HL-60 (cell line): ENCODE measurements at regions not wholly inside any gene's neighbourhood (a gene's known extent, or its start where the extent isn't known, plus 50 kb on each side); places are given as distances from the start of the nearest gene placed in this dataset.

Experiments
- DNase-seq, 2 experiments: peaks; one replicate each; pipeline ENCODE4 v3.0.0-alpha.2; 2010 to 2020; ENCODE audit warnings: low read depth in 1 of 2, low spot score in 1 of 2
- H3K27ac ChIP-seq: fragments of 250-450 bp; sonication (Bioruptor Pico); replicated peaks from 2 replicates; pipeline ENCODE4 v1.5.1; 2020; ENCODE audit warnings: mild to moderate bottlenecking, moderate library complexity
- H3K27me3 ChIP-seq: fragments of 250-450 bp; sonication (Bioruptor Pico); 2 replicates; pipeline ENCODE4 v1.5.1; 2021; ENCODE audit warnings: mild to moderate bottlenecking, moderate library complexity; ENCODE audit not compliant: insufficient read depth, poor library complexity, severe bottlenecking
- H3K4me3 ChIP-seq: replicated peaks from 2 replicates; pipeline ENCODE4 v1.5.1; 2011; ENCODE audit warnings: mild to moderate bottlenecking, control low read depth, low read length; ENCODE audit not compliant: insufficient read depth
- GABPA ChIP-seq: IDR thresholded peaks from 2 replicates; pipeline ENCODE4 v1.6.1; 2012; ENCODE audit warnings: low read depth
- POLR2AphosphoS5 ChIP-seq: IDR thresholded peaks from 2 replicates; pipeline ENCODE4 v1.6.1; 2012; ENCODE audit warnings: low read depth
- SPI1 ChIP-seq: IDR thresholded peaks from 2 replicates; pipeline ENCODE4 v1.6.1; 2012; ENCODE audit warnings: low read depth, mild to moderate bottlenecking, borderline replicate concordance
- TF ChIP-seq, protein P1 (sequence below): IDR thresholded peaks from one replicate; pipeline ENCODE4 v1.5.1; 2011; ENCODE audit warnings: low read length, control low read depth, inconsistent platforms; ENCODE audit not compliant: insufficient read depth
- TF ChIP-seq, protein P2 (sequence below): IDR thresholded peaks from 2 replicates; pipeline ENCODE4 v1.6.1; 2012; ENCODE audit warnings: low read depth; ENCODE audit not compliant: insufficient replicate concordance

DNA sequence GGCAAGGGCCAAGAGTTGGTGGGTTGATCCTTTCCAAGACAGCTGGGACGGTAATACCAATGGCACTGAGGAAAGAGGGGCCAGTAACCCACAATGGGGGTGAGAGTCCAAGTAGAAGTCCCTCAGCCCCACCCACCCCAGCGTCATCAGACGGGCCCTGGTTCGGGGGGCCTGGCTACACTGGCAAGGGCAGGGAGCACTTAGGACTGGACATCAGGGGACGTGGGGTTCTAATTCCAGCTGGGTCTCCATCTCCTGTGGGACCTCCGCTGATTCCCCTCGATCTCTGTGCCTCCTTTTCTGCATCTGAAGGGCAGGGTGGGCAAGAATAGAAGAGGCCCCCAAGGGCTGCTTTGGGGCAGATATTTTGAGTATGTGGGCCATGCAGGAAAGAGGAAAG is 53.5 kb upstream of the FCN1 start:
- no peak overlapping the region for H3K4me3 ChIP-seq
- TF ChIP-seq, protein P1, sequence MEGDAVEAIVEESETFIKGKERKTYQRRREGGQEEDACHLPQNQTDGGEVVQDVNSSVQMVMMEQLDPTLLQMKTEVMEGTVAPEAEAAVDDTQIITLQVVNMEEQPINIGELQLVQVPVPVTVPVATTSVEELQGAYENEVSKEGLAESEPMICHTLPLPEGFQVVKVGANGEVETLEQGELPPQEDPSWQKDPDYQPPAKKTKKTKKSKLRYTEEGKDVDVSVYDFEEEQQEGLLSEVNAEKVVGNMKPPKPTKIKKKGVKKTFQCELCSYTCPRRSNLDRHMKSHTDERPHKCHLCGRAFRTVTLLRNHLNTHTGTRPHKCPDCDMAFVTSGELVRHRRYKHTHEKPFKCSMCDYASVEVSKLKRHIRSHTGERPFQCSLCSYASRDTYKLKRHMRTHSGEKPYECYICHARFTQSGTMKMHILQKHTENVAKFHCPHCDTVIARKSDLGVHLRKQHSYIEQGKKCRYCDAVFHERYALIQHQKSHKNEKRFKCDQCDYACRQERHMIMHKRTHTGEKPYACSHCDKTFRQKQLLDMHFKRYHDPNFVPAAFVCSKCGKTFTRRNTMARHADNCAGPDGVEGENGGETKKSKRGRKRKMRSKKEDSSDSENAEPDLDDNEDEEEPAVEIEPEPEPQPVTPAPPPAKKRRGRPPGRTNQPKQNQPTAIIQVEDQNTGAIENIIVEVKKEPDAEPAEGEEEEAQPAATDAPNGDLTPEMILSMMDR = no peak
- TF ChIP-seq POLR2AphosphoS5 = no peak
- TF ChIP-seq SPI1 = no peak
- TF ChIP-seq GABPA = no peak
- TF ChIP-seq, protein P2, sequence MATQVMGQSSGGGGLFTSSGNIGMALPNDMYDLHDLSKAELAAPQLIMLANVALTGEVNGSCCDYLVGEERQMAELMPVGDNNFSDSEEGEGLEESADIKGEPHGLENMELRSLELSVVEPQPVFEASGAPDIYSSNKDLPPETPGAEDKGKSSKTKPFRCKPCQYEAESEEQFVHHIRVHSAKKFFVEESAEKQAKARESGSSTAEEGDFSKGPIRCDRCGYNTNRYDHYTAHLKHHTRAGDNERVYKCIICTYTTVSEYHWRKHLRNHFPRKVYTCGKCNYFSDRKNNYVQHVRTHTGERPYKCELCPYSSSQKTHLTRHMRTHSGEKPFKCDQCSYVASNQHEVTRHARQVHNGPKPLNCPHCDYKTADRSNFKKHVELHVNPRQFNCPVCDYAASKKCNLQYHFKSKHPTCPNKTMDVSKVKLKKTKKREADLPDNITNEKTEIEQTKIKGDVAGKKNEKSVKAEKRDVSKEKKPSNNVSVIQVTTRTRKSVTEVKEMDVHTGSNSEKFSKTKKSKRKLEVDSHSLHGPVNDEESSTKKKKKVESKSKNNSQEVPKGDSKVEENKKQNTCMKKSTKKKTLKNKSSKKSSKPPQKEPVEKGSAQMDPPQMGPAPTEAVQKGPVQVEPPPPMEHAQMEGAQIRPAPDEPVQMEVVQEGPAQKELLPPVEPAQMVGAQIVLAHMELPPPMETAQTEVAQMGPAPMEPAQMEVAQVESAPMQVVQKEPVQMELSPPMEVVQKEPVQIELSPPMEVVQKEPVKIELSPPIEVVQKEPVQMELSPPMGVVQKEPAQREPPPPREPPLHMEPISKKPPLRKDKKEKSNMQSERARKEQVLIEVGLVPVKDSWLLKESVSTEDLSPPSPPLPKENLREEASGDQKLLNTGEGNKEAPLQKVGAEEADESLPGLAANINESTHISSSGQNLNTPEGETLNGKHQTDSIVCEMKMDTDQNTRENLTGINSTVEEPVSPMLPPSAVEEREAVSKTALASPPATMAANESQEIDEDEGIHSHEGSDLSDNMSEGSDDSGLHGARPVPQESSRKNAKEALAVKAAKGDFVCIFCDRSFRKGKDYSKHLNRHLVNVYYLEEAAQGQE = no peak
- H3K27me3 ChIP-seq = peaks cover 7% of the 10 kb centered on the region
- DNase-seq = no peak
- H3K27ac ChIP-seq = no peak overlapping the region

DNA sequence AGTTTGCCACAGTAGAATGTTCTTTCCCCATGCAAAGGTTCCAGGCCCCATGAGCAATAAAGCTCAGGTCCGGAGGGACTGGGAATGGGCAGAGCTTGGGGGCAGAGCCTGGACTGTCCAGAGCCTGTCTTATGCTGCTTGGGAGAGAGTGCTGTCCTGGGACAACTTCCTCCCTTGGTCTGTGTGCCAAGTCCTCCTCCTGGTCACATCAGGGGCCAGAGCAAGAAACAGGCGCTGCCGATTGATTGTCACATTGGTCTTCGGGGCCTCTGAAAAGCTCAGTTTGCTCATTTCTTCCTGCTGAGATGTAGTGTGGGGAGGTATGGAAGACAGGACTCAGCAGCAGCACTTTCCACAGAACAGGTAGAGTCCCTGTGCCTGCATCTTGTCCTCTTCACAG is 54.0 kb upstream of the FCN1 start:
- no peak for DNase-seq
- H3K27me3 ChIP-seq = peaks cover 7% of the 10 kb centered on the region
- H3K27ac ChIP-seq = no peak overlapping the region
- H3K4me3 ChIP-seq = no peak overlapping the region
- no peak for TF ChIP-seq POLR2AphosphoS5
- TF ChIP-seq SPI1 = no peak
- TF ChIP-seq, protein P1 = no peak
- TF ChIP-seq GABPA = no peak
- TF ChIP-seq, protein P2 = no peak

DNA sequence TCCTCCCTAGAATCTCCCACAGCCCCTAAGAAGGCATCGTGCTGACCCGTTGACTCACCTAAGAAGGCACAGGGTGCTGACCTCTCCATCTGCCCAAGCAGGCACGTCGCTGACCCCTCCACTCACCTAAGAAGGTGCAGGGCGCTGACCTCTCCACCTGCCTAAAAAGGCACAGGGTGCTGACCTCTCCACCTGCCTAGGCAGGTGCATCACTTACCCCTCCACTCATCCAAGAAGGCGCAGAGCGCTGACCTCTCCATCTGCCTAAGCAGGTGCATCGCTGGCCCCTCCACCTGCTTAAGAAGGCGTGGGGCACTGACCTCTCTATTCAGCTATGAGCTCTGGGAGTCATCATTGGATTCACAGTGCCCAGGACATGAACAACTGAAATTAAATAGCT is 54.4 kb upstream of the FCN1 start:
- Histone ChIP-seq H3K4me3 (no peak overlapping the region), H3K27me3 (peaks cover 7% of the 10 kb centered on the region), H3K27ac (no peak overlapping the region)
- DNase-seq = no peak
- no peak for TF ChIP-seq POLR2AphosphoS5
- no peak for TF ChIP-seq SPI1
- TF ChIP-seq, protein P2 = no peak
- TF ChIP-seq, protein P1 = no peak
- no peak for TF ChIP-seq GABPA
